Hepatocyte (in vitro differentiated cells): ENCODE measurements at regions not wholly inside any gene's neighbourhood (a gene's known extent, or its start where the extent isn't known, plus 50 kb on each side); places are given as distances from the start of the nearest gene placed in this dataset.

Experiments
- CTCF ChIP-seq: fragments of 200-600 bp; sonication (generic); IDR thresholded peaks from 2 replicates; pipeline ENCODE4 v1.5.1; 2016; ENCODE audit warnings: antibody characterized with exemption, mild to moderate bottlenecking; ENCODE audit not compliant: poor library complexity
- EZH2 ChIP-seq: fragments of 200-600 bp; sonication (generic); IDR thresholded peaks from 2 replicates; pipeline ENCODE4 v1.6.1; 2016; ENCODE audit warnings: antibody characterized with exemption, mild to moderate bottlenecking, borderline replicate concordance

- no peak for TF ChIP-seq CTCF
- TF ChIP-seq EZH2, result no peak
Measured at GRCh38 chr2:223294756-223295155, 242.8 kb downstream of the KCNE4 start.
